Smooth muscle cell of the brain vasculature (primary cell): ENCODE measurements at regions not wholly inside any gene's neighbourhood (a gene's known extent, or its start where the extent isn't known, plus 50 kb on each side); places are given as distances from the start of the nearest gene placed in this dataset.
"Not testable (repeated sequence)": the region's sequence is repeated elsewhere in the genome, so short reads cannot be mapped to it uniquely, and the experiment has no call there.

Experiments used
- DNase-seq: peaks from one replicate; pipeline ENCODE4 v3.0.0-alpha.2; 2012; ENCODE audit warnings: low read depth, low spot score

GRCh38 chrX:121169099-121170035 is 122.0 kb downstream of the GLUD2 start:
- DNase-seq, result no peak

- DNase-seq, result no peak
Observed at GRCh38 chrX:121172703-121173102, 125.3 kb downstream of the GLUD2 start.

- DNase-seq, result no peak
Observed at GRCh38 chrX:121179972-121180371, 132.6 kb downstream of the GLUD2 start.

- DNase-seq, result no peak
Observed at GRCh38 chrX:121191779-121192178, 144.4 kb downstream of the GLUD2 start.

- no peak for DNase-seq
Observed at GRCh38 chrX:121195719-121196118, 148.3 kb downstream of the GLUD2 start.

GRCh38 chrX:121196872-121197444 is 149.5 kb downstream of the GLUD2 start:
- not testable (repeated sequence) for DNase-seq

GRCh38 chrX:121208563-121208962 is 161.2 kb downstream of the GLUD2 start:
- no peak for DNase-seq

GRCh38 chrX:121216641-121217374 is 169.4 kb downstream of the GLUD2 start:
- DNase-seq, result no peak

- DNase-seq, result no peak
Observed at GRCh38 chrX:121221322-121221977, 174.0 kb downstream of the GLUD2 start.

GRCh38 chrX:121227888-121228287 is 180.5 kb downstream of the GLUD2 start:
- DNase-seq, result no peak

GRCh38 chrX:121231566-121232358 is 184.4 kb downstream of the GLUD2 start:
- DNase-seq, result no peak

GRCh38 chrX:121236040-121236439 is 188.6 kb downstream of the GLUD2 start:
- DNase-seq, result no peak

GRCh38 chrX:121238093-121238492 is 190.7 kb downstream of the GLUD2 start:
- DNase-seq, result no peak

- no peak for DNase-seq
Observed at GRCh38 chrX:121244511-121244910, 197.1 kb downstream of the GLUD2 start.

GRCh38 chrX:121245763-121246162 is 198.4 kb downstream of the GLUD2 start:
- DNase-seq, result no peak

GRCh38 chrX:121254336-121254735 is 206.9 kb downstream of the GLUD2 start:
- no peak for DNase-seq

GRCh38 chrX:121256647-121257046 is 209.2 kb downstream of the GLUD2 start:
- no peak for DNase-seq

- no peak for DNase-seq
Observed at GRCh38 chrX:121258545-121258944, 211.1 kb downstream of the GLUD2 start.

GRCh38 chrX:121259170-121259569 is 211.8 kb downstream of the GLUD2 start:
- DNase-seq, result no peak

GRCh38 chrX:121260596-121261240 is 213.3 kb downstream of the GLUD2 start:
- no peak for DNase-seq

GRCh38 chrX:121283921-121284320 is 236.5 kb downstream of the GLUD2 start:
- DNase-seq, result no peak
